Fibroblast of pulmonary artery (primary cell): ENCODE measurements at regions not wholly inside any gene's neighbourhood (a gene's known extent, or its start where the extent isn't known, plus 50 kb on each side); places are given as distances from the start of the nearest gene placed in this dataset.
"Not testable (repeated sequence)": the region's sequence is repeated elsewhere in the genome, so short reads cannot be mapped to it uniquely, and the experiment has no call there.

Source experiments
- DNase-seq: peaks from one replicate; pipeline ENCODE4 v3.0.0-alpha.2; 2010; ENCODE audit warnings: low read depth
- H3K4me3 ChIP-seq: replicated peaks from 2 replicates; pipeline ENCODE4 v1.5.1; 2011; ENCODE audit warnings: low read depth, mild to moderate bottlenecking, control low read depth, low read length, moderate library complexity
- TF ChIP-seq, protein P1 (sequence below): IDR thresholded peaks from 2 replicates; pipeline ENCODE4 v1.5.1; 2011; ENCODE audit warnings: mild to moderate bottlenecking, control low read depth, low read length, inconsistent platforms; ENCODE audit errors: missing control alignments

DNA sequence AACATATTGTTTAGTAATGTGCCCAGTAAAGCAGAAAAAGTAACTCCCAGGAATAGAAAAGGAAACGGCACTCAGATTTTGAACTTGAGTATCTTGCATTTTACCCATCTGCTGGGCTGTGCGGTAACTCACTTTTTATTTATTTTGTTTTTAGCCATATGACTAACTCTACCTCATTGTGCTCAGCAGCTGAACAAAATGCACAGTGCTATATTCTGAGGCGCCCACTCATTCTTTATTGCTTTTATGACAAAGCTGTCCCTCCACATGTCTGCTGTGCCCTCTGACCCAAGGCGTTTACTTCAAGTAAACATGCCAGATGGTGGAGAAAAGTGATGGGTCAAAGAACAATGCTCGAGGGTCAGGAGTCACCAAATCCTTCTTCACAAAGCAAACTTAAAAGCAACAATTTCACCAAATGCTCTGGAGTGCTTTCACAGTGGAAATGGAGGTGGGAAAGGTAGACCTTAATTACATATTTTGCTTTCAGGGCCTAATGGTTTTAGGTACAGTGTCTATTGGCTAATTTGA lies 215.2 kb upstream of the ELAVL2 start:
- TF ChIP-seq, protein P1, sequence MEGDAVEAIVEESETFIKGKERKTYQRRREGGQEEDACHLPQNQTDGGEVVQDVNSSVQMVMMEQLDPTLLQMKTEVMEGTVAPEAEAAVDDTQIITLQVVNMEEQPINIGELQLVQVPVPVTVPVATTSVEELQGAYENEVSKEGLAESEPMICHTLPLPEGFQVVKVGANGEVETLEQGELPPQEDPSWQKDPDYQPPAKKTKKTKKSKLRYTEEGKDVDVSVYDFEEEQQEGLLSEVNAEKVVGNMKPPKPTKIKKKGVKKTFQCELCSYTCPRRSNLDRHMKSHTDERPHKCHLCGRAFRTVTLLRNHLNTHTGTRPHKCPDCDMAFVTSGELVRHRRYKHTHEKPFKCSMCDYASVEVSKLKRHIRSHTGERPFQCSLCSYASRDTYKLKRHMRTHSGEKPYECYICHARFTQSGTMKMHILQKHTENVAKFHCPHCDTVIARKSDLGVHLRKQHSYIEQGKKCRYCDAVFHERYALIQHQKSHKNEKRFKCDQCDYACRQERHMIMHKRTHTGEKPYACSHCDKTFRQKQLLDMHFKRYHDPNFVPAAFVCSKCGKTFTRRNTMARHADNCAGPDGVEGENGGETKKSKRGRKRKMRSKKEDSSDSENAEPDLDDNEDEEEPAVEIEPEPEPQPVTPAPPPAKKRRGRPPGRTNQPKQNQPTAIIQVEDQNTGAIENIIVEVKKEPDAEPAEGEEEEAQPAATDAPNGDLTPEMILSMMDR: no peak
- no peak for DNase-seq
- H3K4me3 ChIP-seq: no peak overlapping the region

DNA sequence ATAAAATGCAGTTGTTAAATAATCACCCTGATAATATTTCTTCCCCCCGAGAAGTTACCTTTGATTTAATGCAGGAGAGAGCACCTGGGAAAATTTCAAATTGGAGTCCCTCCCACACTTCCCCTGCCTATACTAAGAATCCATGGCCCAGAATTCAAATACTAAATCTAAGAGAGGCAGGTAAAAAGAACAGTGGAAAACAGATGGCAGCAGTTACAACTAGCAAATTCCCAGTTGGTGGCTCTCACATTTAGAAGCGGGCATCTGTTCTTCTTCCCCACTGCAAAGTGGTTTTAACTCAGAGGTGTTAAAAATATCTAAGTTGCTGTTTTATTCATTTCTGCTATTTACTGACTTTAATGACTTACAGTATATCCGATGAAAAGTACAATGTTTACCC lies 210.4 kb upstream of the ELAVL2 start:
- no peak overlapping the region for H3K4me3 ChIP-seq
- TF ChIP-seq, protein P1: no peak

DNA sequence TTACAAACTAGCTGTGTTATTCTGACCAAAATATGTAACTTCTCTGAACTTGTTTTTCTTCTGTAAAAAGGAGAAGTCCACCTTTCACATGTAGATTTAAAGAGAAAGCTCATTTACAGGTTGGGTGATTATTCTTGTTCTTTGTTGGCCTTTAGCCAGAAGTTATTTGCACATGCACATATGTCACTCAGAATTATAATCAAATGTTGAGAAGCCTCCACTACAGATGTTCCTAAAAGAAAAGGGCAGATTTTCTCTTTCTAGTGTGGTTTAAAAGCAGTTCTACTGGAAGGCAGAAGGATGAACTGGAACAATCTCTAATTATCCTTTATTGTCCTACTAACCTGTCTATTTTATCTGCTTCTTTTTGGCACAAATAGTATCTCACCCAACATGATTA lies 209.8 kb upstream of the ELAVL2 start:
- TF ChIP-seq, protein P1: no peak
- no peak for DNase-seq
- H3K4me3 ChIP-seq: no peak overlapping the region

More for the DNA sequence above, 210.4 kb upstream of the ELAVL2 start:
- DNase-seq: no peak

DNA sequence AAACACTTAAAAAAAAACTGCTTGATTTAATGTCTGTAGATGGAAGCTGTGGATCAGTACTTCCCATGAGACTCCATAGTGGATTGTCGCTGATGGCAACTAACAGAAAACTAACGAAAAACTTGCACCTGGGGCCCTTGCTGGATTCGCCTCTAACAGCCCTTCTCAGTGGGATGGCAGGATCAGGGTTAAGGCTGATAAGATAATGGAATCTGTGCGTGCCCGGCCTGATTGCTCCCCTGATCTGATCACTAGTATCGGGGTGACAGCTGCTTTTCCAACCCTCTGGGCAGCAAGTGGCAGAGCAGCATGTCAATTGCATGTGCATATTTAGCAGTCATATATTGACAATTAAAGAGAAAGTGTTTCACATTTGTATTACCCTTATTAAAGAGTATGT lies 185.8 kb upstream of the ELAVL2 start:
- DNase-seq: no peak
- H3K4me3 ChIP-seq: no peak overlapping the region
- TF ChIP-seq, protein P1: no peak

DNA sequence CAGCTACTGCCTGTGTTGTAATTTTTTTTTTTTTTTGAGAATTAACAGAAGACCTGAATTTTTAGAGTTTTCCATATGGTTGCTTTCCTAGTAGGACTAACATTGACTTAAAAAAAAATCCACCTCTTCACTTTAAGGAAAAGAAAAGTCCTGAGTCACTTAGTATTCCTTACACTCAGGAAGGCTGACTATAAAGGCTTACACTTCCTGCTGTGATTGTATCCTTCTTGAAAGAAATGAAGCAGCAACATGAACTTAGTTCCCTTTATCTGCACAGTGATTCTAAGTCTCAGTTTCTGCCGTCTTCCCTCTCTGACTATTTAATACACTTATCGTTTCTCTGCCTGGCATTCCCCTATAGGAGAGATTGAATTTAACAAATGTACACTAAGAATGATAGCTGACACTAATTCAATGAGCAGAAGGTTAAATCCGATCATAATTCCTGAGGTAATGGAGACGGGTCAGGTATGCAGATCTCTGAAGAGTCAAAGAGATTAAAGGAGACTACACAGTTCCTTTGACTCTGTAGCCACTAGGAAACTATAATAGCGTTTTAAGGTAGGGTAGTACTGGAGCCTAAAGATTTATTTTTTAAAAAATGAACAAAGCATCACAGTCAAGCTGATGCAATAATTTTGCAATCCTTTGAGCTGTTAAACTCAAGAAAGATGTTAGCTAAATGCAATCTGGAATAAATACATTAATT lies 185.1 kb upstream of the ELAVL2 start:
- no peak overlapping the region for H3K4me3 ChIP-seq
- no peak for DNase-seq
- TF ChIP-seq, protein P1: no peak

DNA sequence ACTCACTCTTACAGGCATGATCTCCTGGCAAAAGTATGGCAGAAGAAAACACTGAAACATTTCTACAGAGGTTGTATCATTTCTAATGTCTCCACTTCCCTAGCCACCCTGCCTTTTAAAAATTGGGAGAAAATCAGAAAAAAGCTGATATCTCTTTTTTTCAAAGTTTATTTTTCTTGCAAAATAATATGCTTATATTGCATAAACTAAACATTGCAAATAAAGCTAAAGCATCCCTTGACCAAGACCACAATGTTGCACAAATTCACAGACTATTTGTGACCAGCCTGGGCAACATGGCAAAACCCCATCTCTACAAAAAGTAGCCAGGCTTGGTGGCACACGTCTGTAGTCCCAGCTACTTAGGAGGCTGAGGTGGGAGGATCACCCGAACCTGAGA lies 183.3 kb upstream of the ELAVL2 start:
- DNase-seq: no peak
- no peak overlapping the region for H3K4me3 ChIP-seq
- TF ChIP-seq, protein P1: no peak

DNA sequence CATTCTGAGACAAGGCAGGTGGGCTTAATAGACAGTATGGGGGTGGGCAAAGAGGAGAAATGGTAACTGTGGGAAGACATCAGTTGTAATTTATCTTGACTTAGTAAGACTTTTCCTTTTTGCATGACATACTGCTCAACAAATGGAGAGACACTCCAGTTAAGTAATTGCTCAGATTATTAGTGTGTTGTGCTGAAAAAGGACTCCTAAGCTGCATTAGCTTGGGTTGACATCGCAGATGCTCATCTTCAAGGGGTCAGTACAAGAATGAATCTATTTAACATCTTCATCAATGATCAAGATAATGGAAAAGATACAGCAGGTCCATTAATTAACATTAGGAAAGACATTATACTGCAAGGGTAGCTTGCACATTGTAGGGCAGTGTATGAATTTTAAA lies 181.1 kb upstream of the ELAVL2 start:
- TF ChIP-seq, protein P1: no peak
- H3K4me3 ChIP-seq: no peak overlapping the region
- no peak for DNase-seq

DNA sequence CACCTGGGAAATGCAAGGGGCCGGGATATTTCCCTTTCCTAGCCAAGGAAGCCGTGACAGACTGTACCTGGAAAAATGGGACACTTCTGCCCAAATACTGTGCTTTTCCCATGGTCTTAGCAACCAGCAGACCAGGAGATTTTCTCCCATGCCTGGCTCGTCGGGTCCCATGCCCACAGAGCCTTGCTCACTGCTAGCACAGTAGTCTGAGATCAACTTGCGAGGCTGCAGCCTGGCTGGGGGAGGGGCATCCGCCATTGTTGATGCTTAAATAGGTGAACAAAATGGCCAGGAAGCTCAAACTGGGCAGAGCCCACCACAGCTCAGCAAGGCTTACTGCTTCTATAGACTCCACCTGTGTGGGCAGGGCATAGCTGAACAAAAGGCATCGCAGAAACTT lies 165.8 kb upstream of the ELAVL2 start:
- H3K4me3 ChIP-seq, DNase-seq: not testable (repeated sequence)
